Parathyroid adenoma (tissue), 2 donors: ENCODE measurements at regions not wholly inside any gene's neighbourhood (a gene's known extent, or its start where the extent isn't known, plus 50 kb on each side); places are given as distances from the start of the nearest gene placed in this dataset.

Experiments
- H2AFZ ChIP-seq: fragments of 300-600 bp; sonication (generic); one replicate; pipeline ENCODE4 v1.7.0; 2017; ENCODE audit warnings: antibody characterized with exemption, mild to moderate bottlenecking
- H3K27ac ChIP-seq: fragments of 300-600 bp; sonication (generic); one replicate; pipeline ENCODE4 v1.7.0; 2017
- H3K27me3 ChIP-seq: fragments of 300-600 bp; sonication (generic); one replicate; pipeline ENCODE4 v1.7.0; 2017; ENCODE audit warnings: low read length; ENCODE audit not compliant: control insufficient read depth, insufficient read depth
- H3K36me3 ChIP-seq: fragments of 300-600 bp; sonication (generic); one replicate; pipeline ENCODE4 v1.7.0; 2017; ENCODE audit warnings: low read length; ENCODE audit not compliant: control insufficient read depth, insufficient read depth
- H3K4me1 ChIP-seq: fragments of 300-600 bp; sonication (generic); one replicate; pipeline ENCODE4 v1.7.0; 2017; ENCODE audit warnings: control low read depth
- H3K4me2 ChIP-seq: fragments of 300-600 bp; sonication (generic); one replicate; pipeline ENCODE4 v1.7.0; 2017; ENCODE audit warnings: low read length
- H3K4me3 ChIP-seq: fragments of 300-600 bp; sonication (generic); one replicate; pipeline ENCODE4 v1.7.0; 2017; ENCODE audit warnings: low read depth, low read length
- H3K79me2 ChIP-seq: fragments of 300-600 bp; sonication (generic); one replicate; pipeline ENCODE4 v1.7.0; 2017; ENCODE audit warnings: control low read depth
- H3K9ac ChIP-seq: fragments of 300-600 bp; sonication (generic); one replicate; pipeline ENCODE4 v1.7.0; 2017; ENCODE audit warnings: mild to moderate bottlenecking
- H3K9me3 ChIP-seq: fragments of 300-600 bp; sonication (generic); one replicate; pipeline ENCODE4 v1.7.0; 2017; ENCODE audit warnings: low read length; ENCODE audit not compliant: control insufficient read depth
- TF ChIP-seq, protein P1 (sequence below): fragments of 300-600 bp; sonication (generic); IDR thresholded peaks from one replicate; pipeline ENCODE4 v1.7.0; 2017; ENCODE audit warnings: antibody characterized with exemption, mild to moderate bottlenecking
- donor health status: primary hyperparathyroidism.

DNA sequence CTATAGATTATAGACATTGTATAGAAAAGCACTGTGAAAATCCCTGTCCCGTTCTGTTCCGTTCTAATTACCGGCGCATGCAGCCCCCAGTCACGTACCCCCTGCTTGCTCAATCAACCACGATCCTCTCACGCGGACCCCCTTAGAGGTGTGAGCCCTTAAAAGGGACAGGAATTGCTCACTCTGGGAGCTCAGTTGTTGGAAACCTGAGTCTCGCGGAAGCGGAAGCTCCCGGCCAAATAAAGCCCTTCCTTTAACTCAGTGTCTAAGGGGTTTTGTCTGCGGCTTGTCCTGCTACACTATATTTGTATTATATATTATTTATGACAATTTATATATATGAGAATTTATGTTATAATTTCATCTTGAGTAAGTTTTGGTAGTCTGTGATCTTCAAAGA is 213.6 kb upstream of the AMIGO2 start:
- Histone ChIP-seq H2AFZ (no peak overlapping the region), H3K9ac (no peak overlapping the region), H3K4me2 (no peak overlapping the region), H3K9me3 (no peaks in the 10 kb centered on the region), H3K27ac (no peak overlapping the region), H3K79me2 (no peaks in the 10 kb centered on the region), H3K27me3 (no peaks in the 10 kb centered on the region), H3K36me3 (no peaks in the 10 kb centered on the region), H3K4me3 (no peak overlapping the region), H3K4me1 (no peaks in the 10 kb centered on the region)
- TF ChIP-seq, protein P1, sequence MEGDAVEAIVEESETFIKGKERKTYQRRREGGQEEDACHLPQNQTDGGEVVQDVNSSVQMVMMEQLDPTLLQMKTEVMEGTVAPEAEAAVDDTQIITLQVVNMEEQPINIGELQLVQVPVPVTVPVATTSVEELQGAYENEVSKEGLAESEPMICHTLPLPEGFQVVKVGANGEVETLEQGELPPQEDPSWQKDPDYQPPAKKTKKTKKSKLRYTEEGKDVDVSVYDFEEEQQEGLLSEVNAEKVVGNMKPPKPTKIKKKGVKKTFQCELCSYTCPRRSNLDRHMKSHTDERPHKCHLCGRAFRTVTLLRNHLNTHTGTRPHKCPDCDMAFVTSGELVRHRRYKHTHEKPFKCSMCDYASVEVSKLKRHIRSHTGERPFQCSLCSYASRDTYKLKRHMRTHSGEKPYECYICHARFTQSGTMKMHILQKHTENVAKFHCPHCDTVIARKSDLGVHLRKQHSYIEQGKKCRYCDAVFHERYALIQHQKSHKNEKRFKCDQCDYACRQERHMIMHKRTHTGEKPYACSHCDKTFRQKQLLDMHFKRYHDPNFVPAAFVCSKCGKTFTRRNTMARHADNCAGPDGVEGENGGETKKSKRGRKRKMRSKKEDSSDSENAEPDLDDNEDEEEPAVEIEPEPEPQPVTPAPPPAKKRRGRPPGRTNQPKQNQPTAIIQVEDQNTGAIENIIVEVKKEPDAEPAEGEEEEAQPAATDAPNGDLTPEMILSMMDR, result no peak

DNA sequence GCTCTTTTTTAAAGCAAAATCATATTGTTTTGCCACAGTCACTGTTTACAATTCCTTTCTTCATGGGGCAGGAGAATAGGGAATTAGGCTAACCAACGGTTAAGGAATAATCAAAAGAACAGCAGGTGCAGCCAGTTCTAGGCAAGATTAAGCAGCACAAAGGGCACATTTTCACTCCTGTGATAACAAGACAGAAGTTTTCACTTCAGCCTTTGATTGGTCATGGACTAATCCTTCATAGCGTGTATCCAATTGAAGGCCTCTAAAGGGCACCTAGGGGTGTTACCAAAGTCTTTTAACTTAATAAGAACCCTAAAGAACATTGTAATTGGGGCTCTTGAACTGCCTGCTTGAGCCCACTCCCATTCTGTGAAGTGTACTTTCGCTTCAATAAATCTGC is 206.9 kb upstream of the AMIGO2 start:
- H3K4me2 ChIP-seq, result no peak overlapping the region
- H3K9ac ChIP-seq, result no peak overlapping the region
- no peaks in the 10 kb centered on the region for H3K36me3 ChIP-seq
- H3K79me2 ChIP-seq, result no peaks in the 10 kb centered on the region
- H2AFZ ChIP-seq, result no peak overlapping the region
- H3K27ac ChIP-seq, result no peak overlapping the region
- H3K4me1 ChIP-seq, result no peaks in the 10 kb centered on the region
- TF ChIP-seq, protein P1, result no peak
- no peaks in the 10 kb centered on the region for H3K9me3 ChIP-seq
- H3K27me3 ChIP-seq, result no peaks in the 10 kb centered on the region
- H3K4me3 ChIP-seq, result no peak overlapping the region
